Epithelial cell of esophagus (primary cell): ENCODE measurements at regions not wholly inside any gene's neighbourhood (a gene's known extent, or its start where the extent isn't known, plus 50 kb on each side); places are given as distances from the start of the nearest gene placed in this dataset.

Experiments
- DNase-seq: peaks from one replicate; pipeline ENCODE4 v3.0.0; 2010; ENCODE audit warnings: low read depth
- H3K4me3 ChIP-seq: 2 replicates; pipeline ENCODE4 v1.5.1; 2011; ENCODE audit warnings: mild to moderate bottlenecking, low read length, control low read depth
- TF ChIP-seq, protein P1 (sequence below): IDR thresholded peaks from 2 replicates; pipeline ENCODE4 v1.5.1; 2011; ENCODE audit warnings: low read depth, mild to moderate bottlenecking, low read length, control low read depth, inconsistent platforms; ENCODE audit not compliant: insufficient read depth; ENCODE audit errors: missing control alignments

DNA sequence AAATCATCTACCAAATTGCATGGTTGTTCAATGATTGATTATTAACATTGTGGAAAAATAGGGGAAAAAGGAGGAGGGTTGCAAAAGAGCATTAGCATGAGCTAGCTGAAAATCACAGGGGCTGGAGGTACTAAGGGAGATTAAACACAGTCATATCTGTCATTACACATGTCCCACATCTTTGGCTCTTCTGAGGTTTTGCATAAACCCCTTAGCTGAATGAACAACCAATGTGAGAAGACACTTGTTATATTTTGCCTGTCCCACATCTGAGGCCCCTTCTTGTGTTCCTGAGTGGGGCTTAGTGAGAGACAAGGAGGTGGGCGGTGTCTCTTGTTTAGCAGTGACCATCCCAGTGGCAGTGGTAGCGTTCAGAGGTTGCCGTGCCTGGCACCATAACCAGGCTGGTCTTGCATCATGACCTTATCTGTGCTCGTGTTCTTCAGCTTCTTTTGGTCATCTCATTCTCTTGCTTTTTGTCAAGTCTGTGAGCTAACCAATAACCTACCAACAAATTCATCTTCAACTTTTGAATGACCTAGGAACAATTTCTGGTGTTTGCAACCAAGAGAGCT is 95.6 kb downstream of the MID1IP1 start:
- DNase-seq = no peak
- TF ChIP-seq, protein P1, sequence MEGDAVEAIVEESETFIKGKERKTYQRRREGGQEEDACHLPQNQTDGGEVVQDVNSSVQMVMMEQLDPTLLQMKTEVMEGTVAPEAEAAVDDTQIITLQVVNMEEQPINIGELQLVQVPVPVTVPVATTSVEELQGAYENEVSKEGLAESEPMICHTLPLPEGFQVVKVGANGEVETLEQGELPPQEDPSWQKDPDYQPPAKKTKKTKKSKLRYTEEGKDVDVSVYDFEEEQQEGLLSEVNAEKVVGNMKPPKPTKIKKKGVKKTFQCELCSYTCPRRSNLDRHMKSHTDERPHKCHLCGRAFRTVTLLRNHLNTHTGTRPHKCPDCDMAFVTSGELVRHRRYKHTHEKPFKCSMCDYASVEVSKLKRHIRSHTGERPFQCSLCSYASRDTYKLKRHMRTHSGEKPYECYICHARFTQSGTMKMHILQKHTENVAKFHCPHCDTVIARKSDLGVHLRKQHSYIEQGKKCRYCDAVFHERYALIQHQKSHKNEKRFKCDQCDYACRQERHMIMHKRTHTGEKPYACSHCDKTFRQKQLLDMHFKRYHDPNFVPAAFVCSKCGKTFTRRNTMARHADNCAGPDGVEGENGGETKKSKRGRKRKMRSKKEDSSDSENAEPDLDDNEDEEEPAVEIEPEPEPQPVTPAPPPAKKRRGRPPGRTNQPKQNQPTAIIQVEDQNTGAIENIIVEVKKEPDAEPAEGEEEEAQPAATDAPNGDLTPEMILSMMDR = no peak
- no peak overlapping the region for H3K4me3 ChIP-seq

DNA sequence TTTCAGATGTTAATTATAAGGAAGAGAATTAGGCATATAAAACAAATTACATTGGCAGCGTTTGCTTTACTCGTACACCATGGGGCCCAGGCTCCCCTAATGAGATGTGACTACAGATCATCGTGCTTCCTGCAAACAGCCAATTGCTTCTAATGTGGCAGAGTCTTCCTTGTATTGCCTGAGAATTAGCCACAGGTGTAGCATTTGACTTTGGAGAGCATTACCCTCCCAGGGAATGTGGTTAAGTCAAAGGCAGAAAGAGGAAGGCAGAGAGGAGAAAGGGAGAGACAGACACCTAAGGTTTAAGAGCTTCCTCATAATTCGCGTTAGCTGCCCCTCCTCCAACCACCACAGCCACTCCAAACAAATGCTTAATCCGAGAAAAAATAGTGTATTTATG is 97.0 kb downstream of the MID1IP1 start:
- no peak overlapping the region for H3K4me3 ChIP-seq
- no peak for DNase-seq
- TF ChIP-seq, protein P1 = no peak

DNA sequence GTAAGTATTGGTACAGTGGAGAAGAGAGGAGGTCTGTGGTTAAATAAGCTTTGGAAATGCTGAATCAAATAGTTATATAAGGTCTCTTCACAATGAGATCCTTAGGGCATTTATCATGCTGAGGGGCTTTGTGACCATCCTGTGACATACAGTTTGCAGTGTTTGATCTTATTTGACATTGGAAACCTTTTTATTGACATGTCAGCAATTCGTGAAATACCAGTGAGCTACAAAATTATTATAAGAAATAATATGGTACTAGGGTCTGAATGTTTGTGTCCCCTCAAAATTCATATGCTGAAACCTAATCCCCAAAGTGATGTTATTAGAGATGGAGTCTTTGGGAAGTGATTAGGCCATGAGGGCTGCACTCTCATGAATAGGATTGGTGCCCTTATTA is 98.4 kb downstream of the MID1IP1 start:
- no peak for DNase-seq
- TF ChIP-seq, protein P1 = no peak
- H3K4me3 ChIP-seq = no peak overlapping the region

DNA sequence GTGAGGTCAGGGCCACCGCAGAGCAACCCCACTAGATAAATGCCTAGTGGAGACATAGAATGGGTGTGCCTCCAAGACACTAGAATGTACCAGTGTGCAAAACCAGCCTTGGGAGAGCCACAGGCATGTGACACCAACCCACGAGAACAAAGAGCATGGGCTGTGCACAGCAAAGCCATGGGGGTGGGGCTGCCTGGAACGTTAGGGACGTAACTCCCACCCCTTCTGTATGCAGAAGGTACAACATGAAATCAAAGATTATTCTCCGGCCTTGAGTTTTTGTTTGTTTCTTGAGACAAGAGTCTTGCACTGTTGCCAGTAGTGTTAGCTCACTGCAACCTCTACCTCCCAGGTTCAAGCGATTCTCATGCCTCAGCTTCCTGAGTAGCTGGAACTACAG is 99.5 kb downstream of the MID1IP1 start:
- TF ChIP-seq, protein P1 = no peak
- H3K4me3 ChIP-seq = no peak overlapping the region
- no peak for DNase-seq

DNA sequence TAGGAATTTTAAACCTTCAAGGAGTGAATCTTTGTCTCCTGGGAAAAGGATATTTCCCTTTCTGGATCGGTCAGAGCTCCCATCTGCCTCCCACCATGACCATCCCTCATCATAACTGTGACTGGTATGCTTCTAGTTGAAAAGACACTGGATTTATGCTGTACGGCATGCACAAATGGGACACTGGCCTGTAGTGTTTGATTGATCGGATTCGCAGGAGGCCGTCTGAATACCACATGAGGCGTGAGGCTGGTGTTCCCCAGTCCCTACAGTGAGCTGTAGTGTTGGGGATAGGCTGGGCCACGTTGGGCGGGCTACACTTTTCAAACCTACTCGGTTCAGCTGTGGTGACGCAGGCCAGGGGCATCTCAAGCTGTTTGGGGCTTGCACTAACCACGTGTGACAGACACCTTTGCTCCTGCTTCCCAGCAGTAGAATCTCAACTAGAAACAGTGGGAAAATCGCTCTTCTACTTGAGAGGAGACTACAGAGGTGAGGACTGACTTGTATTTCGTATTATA is 101.8 kb downstream of the MID1IP1 start:
- DNase-seq = no peak
- TF ChIP-seq, protein P1 = no peak
- no peak overlapping the region for H3K4me3 ChIP-seq

DNA sequence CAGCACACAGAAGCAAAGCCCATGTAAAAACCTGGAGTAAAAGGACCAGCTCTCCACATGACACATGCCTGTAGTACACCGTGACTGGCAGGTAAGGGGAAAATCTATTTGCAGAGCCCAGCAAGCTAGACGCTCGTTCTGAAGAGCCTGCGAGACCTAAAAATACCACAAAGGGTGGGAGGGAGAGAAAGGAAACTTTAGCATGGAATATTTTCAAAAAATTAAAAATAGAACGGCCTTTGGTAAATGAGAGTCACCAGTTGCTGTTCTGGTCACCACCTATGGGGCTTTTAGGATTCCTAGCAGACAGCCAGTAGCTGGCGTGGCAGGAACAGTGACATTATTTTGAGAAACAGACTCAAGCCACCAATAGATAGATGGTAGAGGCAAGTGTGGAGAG is 115.5 kb downstream of the MID1IP1 start:
- H3K4me3 ChIP-seq = no peak overlapping the region
- DNase-seq = no peak
- TF ChIP-seq, protein P1 = no peak

DNA sequence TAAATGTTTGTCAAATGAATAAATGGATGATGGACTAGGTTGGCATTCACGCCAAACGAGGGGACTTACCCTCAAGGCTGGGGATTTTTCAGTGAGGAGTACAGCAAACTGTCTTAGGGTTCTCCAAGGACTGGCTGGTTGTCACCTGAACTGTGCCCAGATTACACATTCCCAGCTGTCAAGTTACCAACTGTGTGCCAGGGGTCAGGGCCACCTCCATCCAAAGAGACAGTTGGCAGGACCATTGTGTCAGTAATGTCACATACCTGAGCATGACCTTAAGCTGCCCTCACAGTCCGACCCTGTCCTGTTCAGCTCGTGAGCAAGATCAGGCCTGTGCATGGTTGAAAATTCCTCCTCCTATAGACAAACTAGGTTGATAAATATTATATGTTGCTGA is 116.7 kb downstream of the MID1IP1 start:
- TF ChIP-seq, protein P1 = no peak
- DNase-seq = no peak
- no peak overlapping the region for H3K4me3 ChIP-seq
